ENCODE measurements at regions not wholly inside any gene's neighbourhood (a gene's known extent, or its start where the extent isn't known, plus 50 kb on each side); places are given as distances from the start of the nearest gene placed in this dataset.

DNA sequence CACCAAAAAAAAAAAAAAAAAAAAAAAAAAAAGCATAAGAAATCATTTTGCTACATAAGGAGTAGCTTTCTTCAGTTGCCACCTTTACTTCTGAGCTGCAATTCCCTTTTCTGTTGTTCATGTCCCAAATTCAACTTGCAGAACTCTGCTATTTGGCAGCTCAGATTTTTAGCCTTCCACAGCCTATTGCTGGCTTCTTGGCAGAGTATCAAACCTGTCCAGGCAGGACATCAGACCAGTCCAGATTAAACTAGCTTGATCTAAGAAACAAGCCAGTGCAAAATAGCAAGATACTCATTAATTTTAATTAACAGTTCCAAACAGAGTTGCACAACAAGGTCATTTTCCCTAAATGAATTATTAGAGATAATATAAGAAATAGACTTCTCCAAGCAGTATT is 123.6 kb upstream of the NR3C2 start:
- peaks cover 19% of the 10 kb centered on the region for H3K9me3 Mint-ChIP-seq
- DNase-seq: no peak
- no peak overlapping the region for H3K27ac Mint-ChIP-seq
- peaks cover 5% of the 10 kb centered on the region for H3K27me3 Mint-ChIP-seq (ENCODE audit: low read depth, poor library complexity)
- TF ChIP-seq, protein P1, sequence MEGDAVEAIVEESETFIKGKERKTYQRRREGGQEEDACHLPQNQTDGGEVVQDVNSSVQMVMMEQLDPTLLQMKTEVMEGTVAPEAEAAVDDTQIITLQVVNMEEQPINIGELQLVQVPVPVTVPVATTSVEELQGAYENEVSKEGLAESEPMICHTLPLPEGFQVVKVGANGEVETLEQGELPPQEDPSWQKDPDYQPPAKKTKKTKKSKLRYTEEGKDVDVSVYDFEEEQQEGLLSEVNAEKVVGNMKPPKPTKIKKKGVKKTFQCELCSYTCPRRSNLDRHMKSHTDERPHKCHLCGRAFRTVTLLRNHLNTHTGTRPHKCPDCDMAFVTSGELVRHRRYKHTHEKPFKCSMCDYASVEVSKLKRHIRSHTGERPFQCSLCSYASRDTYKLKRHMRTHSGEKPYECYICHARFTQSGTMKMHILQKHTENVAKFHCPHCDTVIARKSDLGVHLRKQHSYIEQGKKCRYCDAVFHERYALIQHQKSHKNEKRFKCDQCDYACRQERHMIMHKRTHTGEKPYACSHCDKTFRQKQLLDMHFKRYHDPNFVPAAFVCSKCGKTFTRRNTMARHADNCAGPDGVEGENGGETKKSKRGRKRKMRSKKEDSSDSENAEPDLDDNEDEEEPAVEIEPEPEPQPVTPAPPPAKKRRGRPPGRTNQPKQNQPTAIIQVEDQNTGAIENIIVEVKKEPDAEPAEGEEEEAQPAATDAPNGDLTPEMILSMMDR (IDR thresholded peaks at IDR 0.05): no peak
- no peak overlapping the region for H3K4me3 Mint-ChIP-seq
- H3K4me1 Mint-ChIP-seq: no peaks in the 10 kb centered on the region
- H3K36me3 Mint-ChIP-seq (ENCODE audit: low read depth): no peaks in the 10 kb centered on the region

DNA sequence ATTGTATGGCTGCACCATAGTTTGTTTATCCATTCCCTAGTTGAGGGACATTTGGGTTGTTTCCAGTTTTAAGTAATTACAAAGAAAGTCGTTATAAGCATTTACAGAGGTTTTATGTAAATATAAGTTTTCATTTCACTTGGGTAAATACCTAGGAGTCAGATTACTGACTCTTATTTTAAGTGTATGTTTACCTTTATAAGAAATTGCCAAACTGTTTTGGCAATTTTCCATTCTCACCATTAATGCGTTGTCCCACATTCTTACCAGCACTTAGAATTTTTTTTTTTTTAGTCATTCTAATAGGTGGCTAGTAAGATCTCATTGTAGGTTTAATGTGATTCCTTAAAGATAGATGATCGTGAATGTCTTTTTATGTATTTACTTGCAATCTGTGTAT is 121.5 kb upstream of the NR3C2 start:
- TF ChIP-seq, protein P1 (IDR thresholded peaks at IDR 0.05): no peak
- Mint-ChIP-seq H3K36me3 (ENCODE audit: low read depth) (no peaks in the 10 kb centered on the region), H3K4me3 (no peak overlapping the region), H3K9me3 (peaks cover 2% of the 10 kb centered on the region), H3K4me1 (no peaks in the 10 kb centered on the region), H3K27me3 (ENCODE audit: low read depth, poor library complexity) (peaks cover 5% of the 10 kb centered on the region), H3K27ac (no peak overlapping the region)
- no peak for DNase-seq

DNA sequence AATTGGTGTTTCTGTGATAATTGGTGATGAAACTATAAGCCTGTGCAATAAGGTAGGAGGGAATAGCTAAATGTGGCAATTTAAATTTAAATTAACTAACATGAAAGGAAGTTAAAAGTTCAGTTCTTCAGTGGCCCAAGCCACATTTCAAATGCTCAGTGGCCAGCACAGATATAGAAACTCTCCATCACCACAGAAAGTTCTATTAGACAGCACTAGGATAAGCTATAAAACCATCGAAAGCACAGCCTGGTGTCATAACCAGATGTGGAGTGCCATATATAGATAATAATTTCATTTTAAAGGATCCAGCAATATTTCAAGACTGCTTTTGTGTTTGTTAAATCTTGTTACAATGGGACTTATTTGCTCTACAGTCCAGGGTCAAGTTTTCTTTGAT is 119.3 kb upstream of the NR3C2 start:
- no peaks in the 10 kb centered on the region for H3K9me3 Mint-ChIP-seq
- DNase-seq: no peak
- H3K27me3 Mint-ChIP-seq (ENCODE audit: low read depth, poor library complexity): no peaks in the 10 kb centered on the region
- no peak overlapping the region for H3K27ac Mint-ChIP-seq
- H3K36me3 Mint-ChIP-seq (ENCODE audit: low read depth): no peaks in the 10 kb centered on the region
- H3K4me3 Mint-ChIP-seq: no peak overlapping the region
- TF ChIP-seq, protein P1 (IDR thresholded peaks at IDR 0.05): no peak
- H3K4me1 Mint-ChIP-seq: no peaks in the 10 kb centered on the region

DNA sequence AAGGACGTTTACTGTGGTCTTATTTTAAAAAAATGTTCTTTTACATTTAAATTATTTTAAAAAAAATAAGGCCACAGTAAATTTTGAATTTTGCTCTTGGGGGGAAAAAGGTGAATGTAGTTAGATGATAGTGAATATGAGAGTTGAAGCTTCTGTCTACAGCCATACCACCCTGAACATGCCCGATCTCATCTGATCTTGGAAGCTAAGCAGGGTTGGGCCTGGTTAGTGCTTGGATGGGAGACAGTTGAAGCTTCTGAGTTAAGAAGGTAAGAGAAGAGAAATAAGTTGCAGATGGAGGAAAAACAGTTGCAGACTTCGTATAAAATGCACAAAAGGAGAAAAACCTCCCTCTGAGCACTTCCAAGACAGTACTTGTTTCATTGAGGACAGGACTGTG is 115.6 kb upstream of the NR3C2 start:
- TF ChIP-seq, protein P1 (IDR thresholded peaks at IDR 0.05): no peak
- no peaks in the 10 kb centered on the region for H3K36me3 Mint-ChIP-seq (ENCODE audit: low read depth)
- no peaks in the 10 kb centered on the region for H3K27me3 Mint-ChIP-seq (ENCODE audit: low read depth, poor library complexity)
- H3K4me1 Mint-ChIP-seq: no peaks in the 10 kb centered on the region
- no peaks in the 10 kb centered on the region for H3K9me3 Mint-ChIP-seq
- DNase-seq: no peak
- no peak overlapping the region for H3K4me3 Mint-ChIP-seq
- no peak overlapping the region for H3K27ac Mint-ChIP-seq

DNA sequence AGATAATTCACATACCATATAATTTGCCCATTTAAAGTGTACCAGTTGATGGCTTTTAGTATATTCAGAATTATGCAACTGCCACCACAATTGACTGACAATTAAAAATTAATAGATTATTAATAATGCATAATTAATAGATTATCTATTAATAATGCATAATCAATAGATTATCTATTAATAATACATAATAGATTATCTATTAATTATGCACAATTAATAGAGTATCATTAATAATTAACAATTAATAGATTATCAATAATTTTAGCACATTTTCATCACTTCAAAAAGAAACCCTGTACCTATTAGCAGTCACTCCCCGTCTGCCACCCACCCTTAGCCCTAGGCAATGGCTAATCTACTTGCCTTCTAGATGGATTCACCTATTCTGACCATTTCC is 108.6 kb upstream of the NR3C2 start:
- Mint-ChIP-seq H3K4me1 (no peaks in the 10 kb centered on the region), H3K27me3 (ENCODE audit: low read depth, poor library complexity) (peaks cover 7% of the 10 kb centered on the region), H3K36me3 (ENCODE audit: low read depth) (no peaks in the 10 kb centered on the region), H3K27ac (no peak overlapping the region), H3K9me3 (no peaks in the 10 kb centered on the region), H3K4me3 (no peak overlapping the region)
- TF ChIP-seq, protein P1 (IDR thresholded peaks at IDR 0.05): no peak
- no peak for DNase-seq

DNA sequence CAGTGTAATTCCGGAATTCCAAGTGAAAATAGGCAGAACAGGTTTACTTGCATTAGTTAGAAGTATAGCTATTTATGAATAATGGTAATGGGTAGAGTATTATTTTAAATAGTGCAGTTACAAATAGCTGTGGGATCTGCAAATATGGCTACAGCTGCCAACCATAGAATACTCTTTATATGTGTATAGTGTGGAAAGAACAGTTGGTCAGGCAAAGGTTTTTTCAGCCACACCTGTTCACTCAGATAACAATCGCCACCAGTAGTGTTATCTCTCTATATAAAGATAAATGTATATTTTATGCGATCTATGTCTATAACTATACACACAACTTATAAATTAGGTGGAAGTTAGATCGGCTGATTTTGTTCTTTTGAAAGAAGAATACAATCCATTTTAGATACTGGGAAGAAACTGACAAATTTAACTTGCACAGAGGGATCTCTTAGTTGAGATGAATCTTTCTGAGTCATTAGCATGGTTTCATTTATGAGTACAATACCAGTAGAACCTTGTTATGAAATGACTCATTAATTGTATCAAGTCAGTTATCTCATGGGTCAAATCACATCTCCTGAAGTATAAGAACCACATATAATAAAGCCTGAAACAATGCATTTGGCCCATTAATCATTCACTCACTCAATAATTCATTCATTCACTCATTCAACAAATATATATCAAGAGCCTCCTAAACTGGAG is 100.9 kb upstream of the NR3C2 start:
- no peaks in the 10 kb centered on the region for H3K9me3 Mint-ChIP-seq
- H3K36me3 Mint-ChIP-seq (ENCODE audit: low read depth): no peaks in the 10 kb centered on the region
- no peak overlapping the region for H3K4me3 Mint-ChIP-seq

More for the DNA sequence above, 100.9 kb upstream of the NR3C2 start:
- Mint-ChIP-seq H3K27me3 (ENCODE audit: low read depth, poor library complexity) (no peaks in the 10 kb centered on the region), H3K4me1 (peaks cover 1% of the 10 kb centered on the region), H3K27ac (no peak overlapping the region)
- no peak for DNase-seq
- TF ChIP-seq, protein P1 (IDR thresholded peaks at IDR 0.05): no peak

All from nephron progenitor cell (in vitro differentiated cells).